ENCODE measurements at regions not wholly inside any gene's neighbourhood (a gene's known extent, or its start where the extent isn't known, plus 50 kb on each side); places are given as distances from the start of the nearest gene placed in this dataset.

DNA sequence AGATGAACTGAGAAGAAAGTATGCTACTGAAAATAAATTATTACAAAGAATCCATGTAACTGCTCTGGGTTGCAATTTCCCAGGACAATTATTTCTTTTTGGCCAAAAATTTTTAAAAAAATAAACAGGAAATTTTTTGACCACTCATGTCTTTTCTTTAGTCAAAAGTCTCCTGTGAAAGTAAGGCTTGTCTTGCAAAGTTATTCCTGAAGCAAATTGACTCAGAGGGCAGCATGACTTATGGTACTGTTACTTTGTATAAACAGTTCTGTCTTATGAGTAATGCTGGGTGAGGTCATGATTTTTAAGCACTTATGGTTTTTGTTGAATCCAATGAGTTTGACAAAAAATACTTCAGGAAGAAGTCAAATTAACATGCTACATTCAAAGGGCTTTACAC, 292.8 kb upstream of the ARSJ start:
- DNase-seq (ENCODE audit: low read depth in 1 of 2, low spot score in 2 of 2) = no peak

More for the DNA sequence above, 292.8 kb upstream of the ARSJ start:
- no peak overlapping the region for H4K91ac ChIP-seq (replicated peaks; ENCODE audit: insufficient read length, low read length)
- no peak overlapping the region for H2AK5ac ChIP-seq (ENCODE audit: low read depth, low read length)
- H2BK5ac ChIP-seq (ENCODE audit: low read depth, low read length) = no peak overlapping the region
- H3K4me3 ChIP-seq (ENCODE audit: extremely low read depth in 1 of 4, insufficient read depth in 2 of 4, low read depth in 3 of 4, low read length in 4 of 4) = no peak overlapping the region
- H3K27me3 ChIP-seq (replicated peaks in 1 of 4; ENCODE audit: control insufficient read depth in 3 of 4, extremely low read depth in 1 of 4, insufficient read depth in 3 of 4, low read length in 3 of 4) = peaks cover 0 to 1% (median 0%) of the 10 kb centered on the region in 4 experiments; a peak in 1 of 7 replicates
- no peak overlapping the region for H3K27ac ChIP-seq (ENCODE audit: low read depth, low read length)
- H4K20me1 ChIP-seq (replicated peaks in 1 of 2; ENCODE audit: control insufficient read depth in 1 of 2, insufficient read depth in 2 of 2, low read length in 2 of 2) = no peaks in the 10 kb centered on the region
- H4K5ac ChIP-seq (ENCODE audit: insufficient read length, low read depth, low read length) = no peak overlapping the region
- no peak overlapping the region for H3K56ac ChIP-seq (replicated peaks; ENCODE audit: insufficient read length, low read depth, low read length)
- no peak overlapping the region for H2BK15ac ChIP-seq (ENCODE audit: low read length)
- H3K9ac ChIP-seq (replicated peaks in 1 of 4; ENCODE audit: extremely low read depth in 1 of 4, low read depth in 3 of 4, low read length in 3 of 4) = no peak overlapping the region
- no peaks in the 10 kb centered on the region for H3K9me3 ChIP-seq (ENCODE audit: insufficient read depth in 2 of 2, low read depth in 1 of 2, low read length in 1 of 2)
- no peak overlapping the region for H2BK120ac ChIP-seq (replicated peaks; ENCODE audit: low read depth, low read length)
- no peak overlapping the region for H3K14ac ChIP-seq (ENCODE audit: insufficient read length)
- no peaks in the 10 kb centered on the region for H3K23me2 ChIP-seq (ENCODE audit: low read depth, low read length)
- TF ChIP-seq BCL11A (IDR thresholded peaks at IDR 0.05; ENCODE audit: low read depth in 2 of 2, low read length in 2 of 2) (no peak), RAD21 (IDR thresholded peaks at IDR 0.05 in 1 of 2, conservative IDR thresholded peaks at IDR 0.05 in 1 of 2; ENCODE audit: low read depth in 2 of 2, low read length in 2 of 2) (no peak)
- H3K23ac ChIP-seq (ENCODE audit: insufficient read length) = no peak overlapping the region
- ChIA-PET CTCF (ENCODE audit: partially characterized antibody) (no interaction called here), POLR2A (ENCODE audit: partially characterized antibody) (no interaction called here)
- no peaks in the 10 kb centered on the region for H3K36me3 ChIP-seq (ENCODE audit: control insufficient read depth in 2 of 4, insufficient read depth in 4 of 4, low read length in 3 of 4)
- H2AFZ ChIP-seq (ENCODE audit: low read length) = no peak overlapping the region
- H3K4me2 ChIP-seq (ENCODE audit: insufficient read depth in 1 of 2, low read depth in 2 of 2, low read length in 2 of 2) = no peak overlapping the region
- no peak overlapping the region for H3K18ac ChIP-seq (ENCODE audit: extremely low read depth, low read length)
- no peak overlapping the region for H4K8ac ChIP-seq (ENCODE audit: extremely low read depth, insufficient read depth, low read length)
- no peak for FAIRE-seq
- no peak overlapping the region for H2BK12ac ChIP-seq (ENCODE audit: low read depth, low read length)
- no peaks in the 10 kb centered on the region for H3K4me1 ChIP-seq (replicated peaks in 1 of 4; ENCODE audit: control insufficient read depth in 3 of 4, insufficient read depth in 4 of 4, low read length in 3 of 4)
- no peak overlapping the region for H2BK20ac ChIP-seq (ENCODE audit: low read length)
- H3K79me2 ChIP-seq (ENCODE audit: control insufficient read depth in 1 of 2, insufficient read depth in 2 of 2, low read length in 2 of 2) = no peaks in the 10 kb centered on the region
- no peak overlapping the region for H3K4ac ChIP-seq (replicated peaks; ENCODE audit: insufficient read length, low read depth, low read length)
- no peaks in the 10 kb centered on the region for H3K79me1 ChIP-seq (ENCODE audit: low read depth, low read length)

Measured in H1 (cell line).